ENCODE measurements at regions not wholly inside any gene's neighbourhood (a gene's known extent, or its start where the extent isn't known, plus 50 kb on each side); places are given as distances from the start of the nearest gene placed in this dataset.

GRCh38 chr1:149848340-149849110, 50.8 kb upstream of the BOLA1 start:
- DNase-seq (no peak), ATAC-seq (ENCODE audit: low FRiP score) (no peak)
- no peak overlapping the region for H3K4me3 ChIP-seq (ENCODE audit: low read length in 2 of 2)
- no peaks in the 10 kb centered on the region for H3K36me3 ChIP-seq (ENCODE audit: control insufficient read depth in 1 of 2, insufficient read depth in 2 of 2, low read length in 1 of 2)
- H3K27ac ChIP-seq (ENCODE audit: low read depth in 1 of 2, low read length in 2 of 2): no peak overlapping the region
- peaks cover 4 to 15% of the 10 kb centered on the region in 2 donors for H3K4me1 ChIP-seq (ENCODE audit: control insufficient read depth in 1 of 2, insufficient read depth in 2 of 2, low read length in 2 of 2)
- 36 to 38% methylated on average over 3 of the region's 3 CpGs for WGBS, 2 donors
- H3K9me3 ChIP-seq (ENCODE audit: control insufficient read depth, low read length): no peaks in the 10 kb centered on the region
- no peaks in the 10 kb centered on the region for H3K27me3 ChIP-seq (ENCODE audit: control insufficient read depth in 1 of 2, insufficient read depth in 2 of 2, low read length in 1 of 2)
- intact Hi-C loops (cut with DNase I): no loop called here

- intact Hi-C loops (cut with DNase I): no loop called here
- Histone ChIP-seq H3K9me3 (ENCODE audit: control insufficient read depth, low read length) (no peaks in the 10 kb centered on the region), H3K27me3 (ENCODE audit: control insufficient read depth in 1 of 2, insufficient read depth in 2 of 2, low read length in 1 of 2) (no peaks in the 10 kb centered on the region), H3K4me3 (ENCODE audit: low read length in 2 of 2) (peak overlapping the region; percentile 45 to 69), H3K36me3 (ENCODE audit: control insufficient read depth in 1 of 2, insufficient read depth in 2 of 2, low read length in 1 of 2) (no peaks in the 10 kb centered on the region), H3K27ac (ENCODE audit: low read depth in 1 of 2, low read length in 2 of 2) (no peak overlapping the region), H3K4me1 (ENCODE audit: control insufficient read depth in 1 of 2, insufficient read depth in 2 of 2, low read length in 2 of 2) (peaks cover 4 to 15% of the 10 kb centered on the region in 2 donors)
- ATAC-seq (ENCODE audit: low FRiP score) (no peak), DNase-seq (no peak)
- WGBS, 2 donors: 31% methylated on average over 10 of the region's 10 CpGs
Measured at GRCh38 chr1:149849111-149849946, 50.0 kb upstream of the BOLA1 start.

Measured in aorta (tissue), 5 donors.